ENCODE measurements at regions not wholly inside any gene's neighbourhood (a gene's known extent, or its start where the extent isn't known, plus 50 kb on each side); places are given as distances from the start of the nearest gene placed in this dataset.

- Histone ChIP-seq H3K36me3 (ENCODE audit: control insufficient read depth, insufficient read depth, low read length) (no peaks in the 10 kb centered on the region), H3K9me3 (replicated peaks; ENCODE audit: control insufficient read depth, low read depth, low read length) (peaks cover 3% of the 10 kb centered on the region), H3K27ac (ENCODE audit: low read length) (peak overlapping the region; percentile 53), H3K27me3 (ENCODE audit: control insufficient read depth, insufficient read depth, low read length) (no peaks in the 10 kb centered on the region), H3K4me3 (ENCODE audit: low read length) (no peak overlapping the region), H3K4me1 (ENCODE audit: control insufficient read depth, insufficient read depth, low read length) (peaks cover 7% of the 10 kb centered on the region)
- no peak for DNase-seq
- 18% methylated on average over 3 of the region's 6 CpGs for WGBS (ENCODE audit: insufficient coverage)
These were observed 421.1 kb downstream of the FGF9 start for GRCh38 chr13:22091971-22092300.

- H3K36me3 ChIP-seq (ENCODE audit: control insufficient read depth, insufficient read depth, low read length): no peaks in the 10 kb centered on the region
- no peaks in the 10 kb centered on the region for H3K4me1 ChIP-seq (ENCODE audit: control insufficient read depth, insufficient read depth, low read length)
- no peaks in the 10 kb centered on the region for H3K27me3 ChIP-seq (ENCODE audit: control insufficient read depth, insufficient read depth, low read length)
- no peak for DNase-seq
- H3K4me3 ChIP-seq (ENCODE audit: low read length): no peak overlapping the region
- H3K27ac ChIP-seq (ENCODE audit: low read length): no peak overlapping the region
- H3K9me3 ChIP-seq (replicated peaks; ENCODE audit: control insufficient read depth, low read depth, low read length): peaks cover 3% of the 10 kb centered on the region
- 100% methylated on average over 2 of the region's 5 CpGs for WGBS (ENCODE audit: insufficient coverage)
These were observed 422.1 kb downstream of the FGF9 start for GRCh38 chr13:22092791-22093560.

- Histone ChIP-seq H3K27me3 (ENCODE audit: control insufficient read depth, insufficient read depth, low read length) (no peaks in the 10 kb centered on the region), H3K27ac (ENCODE audit: low read length) (no peak overlapping the region), H3K36me3 (ENCODE audit: control insufficient read depth, insufficient read depth, low read length) (no peaks in the 10 kb centered on the region), H3K4me1 (ENCODE audit: control insufficient read depth, insufficient read depth, low read length) (no peaks in the 10 kb centered on the region), H3K9me3 (replicated peaks; ENCODE audit: control insufficient read depth, low read depth, low read length) (peaks cover 3% of the 10 kb centered on the region), H3K4me3 (ENCODE audit: low read length) (no peak overlapping the region)
- 69% methylated on average over 2 of the region's 3 CpGs for WGBS (ENCODE audit: insufficient coverage)
- DNase-seq: no peak
These were observed 424.9 kb downstream of the FGF9 start for GRCh38 chr13:22095794-22096193.

- Histone ChIP-seq H3K9me3 (replicated peaks; ENCODE audit: control insufficient read depth, low read depth, low read length) (peaks cover 3% of the 10 kb centered on the region), H3K4me3 (ENCODE audit: low read length) (no peak overlapping the region), H3K27me3 (ENCODE audit: control insufficient read depth, insufficient read depth, low read length) (no peaks in the 10 kb centered on the region), H3K36me3 (ENCODE audit: control insufficient read depth, insufficient read depth, low read length) (no peaks in the 10 kb centered on the region), H3K4me1 (ENCODE audit: control insufficient read depth, insufficient read depth, low read length) (no peaks in the 10 kb centered on the region), H3K27ac (ENCODE audit: low read length) (no peak overlapping the region)
- DNase-seq: no peak
These were observed 428.7 kb downstream of the FGF9 start for GRCh38 chr13:22099585-22099984.

GRCh38 chr13:22102271-22102670 is 431.4 kb downstream of the FGF9 start:
- no peaks in the 10 kb centered on the region for H3K27me3 ChIP-seq (ENCODE audit: control insufficient read depth, insufficient read depth, low read length)
- WGBS (ENCODE audit: insufficient coverage): no CpG with 5 or more reads among the region's 1 CpG
- H3K4me3 ChIP-seq (ENCODE audit: low read length): no peak overlapping the region
- DNase-seq: peak; percentile 91
- H3K4me1 ChIP-seq (ENCODE audit: control insufficient read depth, insufficient read depth, low read length): peaks cover 5% of the 10 kb centered on the region
- no peaks in the 10 kb centered on the region for H3K36me3 ChIP-seq (ENCODE audit: control insufficient read depth, insufficient read depth, low read length)
- H3K27ac ChIP-seq (ENCODE audit: low read length): no peak overlapping the region
- H3K9me3 ChIP-seq (replicated peaks; ENCODE audit: control insufficient read depth, low read depth, low read length): no peaks in the 10 kb centered on the region

GRCh38 chr13:22103046-22104027 is 432.5 kb downstream of the FGF9 start:
- 73% methylated on average over 5 of the region's 10 CpGs for WGBS (ENCODE audit: insufficient coverage)
- DNase-seq: no peak

GRCh38 chr13:22106058-22106457 is 435.2 kb downstream of the FGF9 start:
- H3K36me3 ChIP-seq (ENCODE audit: control insufficient read depth, insufficient read depth, low read length): no peaks in the 10 kb centered on the region
- H3K27me3 ChIP-seq (ENCODE audit: control insufficient read depth, insufficient read depth, low read length): no peaks in the 10 kb centered on the region
- 92% methylated on average over 2 of the region's 3 CpGs for WGBS (ENCODE audit: insufficient coverage)
- DNase-seq: no peak
- H3K9me3 ChIP-seq (replicated peaks; ENCODE audit: control insufficient read depth, low read depth, low read length): no peaks in the 10 kb centered on the region
- no peak overlapping the region for H3K4me3 ChIP-seq (ENCODE audit: low read length)
- H3K27ac ChIP-seq (ENCODE audit: low read length): no peak overlapping the region
- peaks cover 12% of the 10 kb centered on the region for H3K4me1 ChIP-seq (ENCODE audit: control insufficient read depth, insufficient read depth, low read length)

More at GRCh38 chr13:22103046-22104027, 432.5 kb downstream of the FGF9 start:
- Histone ChIP-seq H3K9me3 (replicated peaks; ENCODE audit: control insufficient read depth, low read depth, low read length) (no peaks in the 10 kb centered on the region), H3K27me3 (ENCODE audit: control insufficient read depth, insufficient read depth, low read length) (no peaks in the 10 kb centered on the region), H3K4me1 (ENCODE audit: control insufficient read depth, insufficient read depth, low read length) (peaks cover 8% of the 10 kb centered on the region), H3K4me3 (ENCODE audit: low read length) (no peak overlapping the region), H3K27ac (ENCODE audit: low read length) (no peak overlapping the region), H3K36me3 (ENCODE audit: control insufficient read depth, insufficient read depth, low read length) (no peaks in the 10 kb centered on the region)

- H3K4me1 ChIP-seq (ENCODE audit: control insufficient read depth, insufficient read depth, low read length): peaks cover 12% of the 10 kb centered on the region
- no peaks in the 10 kb centered on the region for H3K9me3 ChIP-seq (replicated peaks; ENCODE audit: control insufficient read depth, low read depth, low read length)
- no peaks in the 10 kb centered on the region for H3K36me3 ChIP-seq (ENCODE audit: control insufficient read depth, insufficient read depth, low read length)
- H3K27ac ChIP-seq (ENCODE audit: low read length): no peak overlapping the region
- WGBS (ENCODE audit: insufficient coverage): 83% methylated on average over 2 of the region's 4 CpGs
- no peak overlapping the region for H3K4me3 ChIP-seq (ENCODE audit: low read length)
- no peaks in the 10 kb centered on the region for H3K27me3 ChIP-seq (ENCODE audit: control insufficient read depth, insufficient read depth, low read length)
- DNase-seq: no peak
These were observed 436.7 kb downstream of the FGF9 start for GRCh38 chr13:22107549-22107948.

- Histone ChIP-seq H3K9me3 (replicated peaks; ENCODE audit: control insufficient read depth, low read depth, low read length) (no peaks in the 10 kb centered on the region), H3K4me1 (ENCODE audit: control insufficient read depth, insufficient read depth, low read length) (peaks cover 12% of the 10 kb centered on the region), H3K27ac (ENCODE audit: low read length) (peak overlapping the region; percentile 69), H3K36me3 (ENCODE audit: control insufficient read depth, insufficient read depth, low read length) (no peaks in the 10 kb centered on the region), H3K27me3 (ENCODE audit: control insufficient read depth, insufficient read depth, low read length) (no peaks in the 10 kb centered on the region), H3K4me3 (ENCODE audit: low read length) (no peak overlapping the region)
- WGBS (ENCODE audit: insufficient coverage): no CpG with 5 or more reads among the region's 3 CpGs
- peak; percentile 90 for DNase-seq
These were observed 437.5 kb downstream of the FGF9 start for GRCh38 chr13:22108283-22108942.

GRCh38 chr13:22108979-22109378 is 438.1 kb downstream of the FGF9 start:
- peak; percentile 97 for DNase-seq
- peak overlapping the region; percentile 69 for H3K27ac ChIP-seq (ENCODE audit: low read length)
- no peak overlapping the region for H3K4me3 ChIP-seq (ENCODE audit: low read length)
- H3K27me3 ChIP-seq (ENCODE audit: control insufficient read depth, insufficient read depth, low read length): no peaks in the 10 kb centered on the region
- H3K9me3 ChIP-seq (replicated peaks; ENCODE audit: control insufficient read depth, low read depth, low read length): no peaks in the 10 kb centered on the region
- WGBS (ENCODE audit: insufficient coverage): 20% methylated on average over 1 of the region's 4 CpGs
- no peaks in the 10 kb centered on the region for H3K36me3 ChIP-seq (ENCODE audit: control insufficient read depth, insufficient read depth, low read length)
- peaks cover 12% of the 10 kb centered on the region for H3K4me1 ChIP-seq (ENCODE audit: control insufficient read depth, insufficient read depth, low read length)

All from muscle of leg (tissue), 3 donors.